G401.6 (cell line): ENCODE measurements at regions not wholly inside any gene's neighbourhood (a gene's known extent, or its start where the extent isn't known, plus 50 kb on each side); places are given as distances from the start of the nearest gene placed in this dataset.
A peak's percentile ranks its signal among the peaks of the same experiment; 100 is the strongest.

Experiments
- FAIRE-seq: peaks from 2 replicates; lab custom pipeline; 2012; peaks lifted over from hg19 to GRCh38; lab: Jason Lieb, UNC

- no peak for FAIRE-seq
Measured at GRCh38 chr12:84676787-84677186, 235.8 kb downstream of the SLC6A15 start.

GRCh38 chr12:84661786-84662185 lies 250.8 kb downstream of the SLC6A15 start:
- FAIRE-seq: no peak

GRCh38 chr12:84660139-84660538 lies 252.5 kb downstream of the SLC6A15 start:
- no peak for FAIRE-seq

- no peak for FAIRE-seq
Measured at GRCh38 chr12:84658877-84659276, 253.7 kb downstream of the SLC6A15 start.

GRCh38 chr12:84656705-84657104 lies 255.9 kb downstream of the SLC6A15 start:
- FAIRE-seq: no peak

- no peak for FAIRE-seq
Measured at GRCh38 chr12:84653482-84653881, 259.1 kb downstream of the SLC6A15 start.

- no peak for FAIRE-seq
Measured at GRCh38 chr12:84648425-84648824, 264.2 kb downstream of the SLC6A15 start.

GRCh38 chr12:84644908-84645307 lies 267.7 kb downstream of the SLC6A15 start:
- no peak for FAIRE-seq

GRCh38 chr12:84643993-84644392 lies 268.6 kb downstream of the SLC6A15 start:
- no peak for FAIRE-seq

- no peak for FAIRE-seq
Measured at GRCh38 chr12:84641940-84642545, 270.6 kb downstream of the SLC6A15 start.

- peak; percentile 51 for FAIRE-seq
Measured at GRCh38 chr12:84638811-84639368, 273.7 kb downstream of the SLC6A15 start.

GRCh38 chr12:84637926-84638325 lies 274.7 kb downstream of the SLC6A15 start:
- FAIRE-seq: no peak

- no peak for FAIRE-seq
Measured at GRCh38 chr12:84636801-84637290, 275.8 kb downstream of the SLC6A15 start.

- FAIRE-seq: no peak
Measured at GRCh38 chr12:84634526-84634925, 278.1 kb downstream of the SLC6A15 start.

- FAIRE-seq: no peak
Measured at GRCh38 chr12:84632556-84632955, 280.0 kb downstream of the SLC6A15 start.

- FAIRE-seq: no peak
Measured at GRCh38 chr12:84631020-84631419, 281.6 kb downstream of the SLC6A15 start.

- FAIRE-seq: no peak
Measured at GRCh38 chr12:84627593-84627992, 285.0 kb downstream of the SLC6A15 start.

GRCh38 chr12:84624601-84625000 lies 288.0 kb downstream of the SLC6A15 start:
- no peak for FAIRE-seq

GRCh38 chr12:84619053-84619571 lies 293.5 kb downstream of the SLC6A15 start:
- FAIRE-seq: peak; percentile 65

GRCh38 chr12:84607170-84607819 lies 305.3 kb downstream of the SLC6A15 start:
- FAIRE-seq: no peak

GRCh38 chr12:84605983-84606382 lies 306.6 kb downstream of the SLC6A15 start:
- no peak for FAIRE-seq

GRCh38 chr12:84604551-84604950 lies 308.0 kb downstream of the SLC6A15 start:
- no peak for FAIRE-seq

GRCh38 chr12:84603484-84604248 lies 308.9 kb downstream of the SLC6A15 start:
- no peak for FAIRE-seq
